ENCODE measurements at regions not wholly inside any gene's neighbourhood (a gene's known extent, or its start where the extent isn't known, plus 50 kb on each side); places are given as distances from the start of the nearest gene placed in this dataset.

- Histone ChIP-seq H3K27me3 (ENCODE audit: insufficient read depth) (no peaks in the 10 kb centered on the region), H3K9me2 (ENCODE audit: insufficient read depth) (no peaks in the 10 kb centered on the region), H4K20me1 (replicated peaks; ENCODE audit: insufficient read depth) (no peaks in the 10 kb centered on the region), H3K27ac (ENCODE audit: low read depth) (no peak overlapping the region), H3K4me1 (ENCODE audit: insufficient read depth) (no peaks in the 10 kb centered on the region), H3K4me2 (no peak overlapping the region), H2AFZ (no peak overlapping the region), H3F3A (replicated peaks; ENCODE audit: low read depth) (no peaks in the 10 kb centered on the region), H3K79me2 (replicated peaks; ENCODE audit: insufficient read depth) (no peaks in the 10 kb centered on the region), H3K36me3 (ENCODE audit: insufficient read depth) (no peaks in the 10 kb centered on the region), H3K4me3 (no peak overlapping the region)
- H3K9me3 Mint-ChIP-seq = no peaks in the 10 kb centered on the region
- no peaks in the 10 kb centered on the region for H3K36me3 Mint-ChIP-seq (ENCODE audit: low read depth)
- no peak overlapping the region for H3K4me3 Mint-ChIP-seq
- no peak overlapping the region; the same call in 1 of the 2 replicates for H3K27ac Mint-ChIP-seq
- no peaks in the 10 kb centered on the region for H3K27me3 Mint-ChIP-seq (ENCODE audit: insufficient read depth, low read depth, poor library complexity)
- TF ChIP-seq POLR2AphosphoS5 (IDR thresholded peaks at IDR 0.05; ENCODE audit: low read depth) (no peak), CTCF (conservative IDR thresholded peaks at IDR 0.05; ENCODE audit: low read depth in 2 of 2) (no peak)
- DNase-seq (ENCODE audit: low spot score) (no peak), ATAC-seq (no peak)
- no peaks in the 10 kb centered on the region for H3K4me1 Mint-ChIP-seq
Measured at GRCh38 chr6:74742793-74743508, 462.9 kb downstream of the COL12A1 start.

GRCh38 chr6:74741646-74742045, 464.2 kb downstream of the COL12A1 start:
- Histone ChIP-seq H4K20me1 (replicated peaks; ENCODE audit: insufficient read depth) (no peaks in the 10 kb centered on the region), H3K4me1 (ENCODE audit: insufficient read depth) (no peaks in the 10 kb centered on the region), H3K27ac (ENCODE audit: low read depth) (no peak overlapping the region), H3K4me2 (no peak overlapping the region), H3K79me2 (replicated peaks; ENCODE audit: insufficient read depth) (no peaks in the 10 kb centered on the region), H3K27me3 (ENCODE audit: insufficient read depth) (no peaks in the 10 kb centered on the region), H3F3A (replicated peaks; ENCODE audit: low read depth) (no peaks in the 10 kb centered on the region), H3K4me3 (no peak overlapping the region), H2AFZ (no peak overlapping the region), H3K36me3 (ENCODE audit: insufficient read depth) (no peaks in the 10 kb centered on the region), H3K9me2 (ENCODE audit: insufficient read depth) (no peaks in the 10 kb centered on the region)
- Mint-ChIP-seq H3K27me3 (ENCODE audit: insufficient read depth, low read depth, poor library complexity) (no peaks in the 10 kb centered on the region), H3K4me3 (no peak overlapping the region), H3K9me3 (0 out of 3 replicates have a peak, but pooled peaks cover 3% of the 10 kb centered on the region), H3K36me3 (ENCODE audit: low read depth) (no peaks in the 10 kb centered on the region), H3K4me1 (no peaks in the 10 kb centered on the region), H3K27ac (no peak overlapping the region)
- DNase-seq (ENCODE audit: low spot score) (peak; percentile 7), ATAC-seq (peak; percentile 70)
- TF ChIP-seq STAT1 (IDR thresholded peaks at IDR 0.05; ENCODE audit: unreplicated experiment) (no peak), REST (IDR thresholded peaks at IDR 0.05; ENCODE audit: unreplicated experiment) (no peak), EZH2phosphoT487 (IDR thresholded peaks at IDR 0.05; ENCODE audit: unreplicated experiment) (no peak), EZH2 (IDR thresholded peaks at IDR 0.05; ENCODE audit: low read depth, unreplicated experiment) (no peak), ETS1 (IDR thresholded peaks at IDR 0.05) (no peak), JUNB (IDR thresholded peaks at IDR 0.05; ENCODE audit: unreplicated experiment) (no peak), ZNF114 (CRISPR knock-in tag; IDR thresholded peaks at IDR 0.05) (no peak), POLR2AphosphoS5 (IDR thresholded peaks at IDR 0.05; ENCODE audit: low read depth) (no peak), NANOG (IDR thresholded peaks at IDR 0.05; ENCODE audit: borderline replicate concordance) (no peak)

All from GM23338 (cell line).